ENCODE measurements at regions not wholly inside any gene's neighbourhood (a gene's known extent, or its start where the extent isn't known, plus 50 kb on each side); places are given as distances from the start of the nearest gene placed in this dataset.

- no peak for DNase-seq
These were observed 142.1 kb upstream of the PABPC4L start for GRCh38 chr4:134343656-134344055.

DNA sequence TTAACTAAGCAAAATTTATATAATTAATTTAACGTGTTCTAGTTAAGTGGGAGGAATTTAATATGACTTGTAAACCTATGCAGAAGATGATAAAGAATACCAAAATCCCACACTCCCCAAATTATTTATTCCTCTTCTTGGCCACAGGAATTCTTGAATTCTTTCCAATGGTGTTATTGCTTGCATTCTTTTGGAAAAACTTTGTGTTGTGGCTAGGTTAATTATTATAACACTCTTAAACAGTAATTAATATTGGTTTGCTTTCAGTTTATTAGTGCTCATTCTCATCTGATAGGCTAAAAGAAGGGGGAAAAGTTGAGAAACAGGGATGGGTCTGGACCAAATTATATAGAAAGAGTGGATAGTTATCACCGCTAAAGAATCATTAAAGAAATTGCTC, 141.5 kb upstream of the PABPC4L start:
- no peak for DNase-seq

- no peak for DNase-seq
These were observed 136.0 kb upstream of the PABPC4L start for GRCh38 chr4:134337574-134337973.

- DNase-seq = no peak
These were observed 127.2 kb upstream of the PABPC4L start for GRCh38 chr4:134328741-134329140.

- DNase-seq = no peak
These were observed 125.9 kb upstream of the PABPC4L start for GRCh38 chr4:134327274-134328122.

GRCh38 chr4:134326866-134327265, 125.3 kb upstream of the PABPC4L start:
- no peak for DNase-seq

DNA sequence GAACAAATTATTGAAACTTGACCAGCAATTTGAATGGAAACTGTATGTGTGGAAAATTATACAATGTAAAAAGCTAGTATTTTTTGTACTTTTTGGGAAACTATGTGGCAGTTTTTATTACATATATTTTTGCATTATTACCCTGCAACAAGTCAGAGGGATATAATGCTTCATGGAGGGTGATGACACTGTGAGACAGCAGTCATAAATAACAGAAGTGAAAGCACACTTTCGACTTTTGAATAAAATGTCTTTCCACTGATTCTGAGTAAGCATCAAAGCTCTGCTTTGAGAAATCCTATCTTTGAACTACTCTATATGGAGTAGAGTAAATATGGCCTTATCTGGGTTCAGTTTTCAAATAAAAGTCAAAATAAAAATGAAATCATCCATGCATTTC, 122.6 kb upstream of the PABPC4L start:
- DNase-seq = no peak

DNA sequence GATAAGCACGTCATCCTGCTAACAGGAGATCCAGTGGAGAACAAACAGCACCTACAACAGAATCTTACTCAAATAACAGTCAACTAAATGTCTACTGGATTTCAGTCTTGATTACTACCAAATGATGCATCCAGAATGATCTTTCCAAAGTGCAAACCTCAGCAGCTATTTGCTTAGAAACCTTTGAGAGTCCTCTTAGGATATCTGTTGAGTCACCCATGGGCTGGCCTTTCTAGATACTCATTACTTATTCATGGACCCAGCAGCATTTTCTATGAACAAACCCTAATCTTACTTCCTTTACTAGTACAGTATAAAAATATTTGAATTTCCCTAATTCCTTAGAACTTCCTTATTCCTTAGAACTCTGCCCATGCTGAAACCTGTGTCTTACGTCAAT, 118.5 kb upstream of the PABPC4L start:
- DNase-seq = no peak

DNA sequence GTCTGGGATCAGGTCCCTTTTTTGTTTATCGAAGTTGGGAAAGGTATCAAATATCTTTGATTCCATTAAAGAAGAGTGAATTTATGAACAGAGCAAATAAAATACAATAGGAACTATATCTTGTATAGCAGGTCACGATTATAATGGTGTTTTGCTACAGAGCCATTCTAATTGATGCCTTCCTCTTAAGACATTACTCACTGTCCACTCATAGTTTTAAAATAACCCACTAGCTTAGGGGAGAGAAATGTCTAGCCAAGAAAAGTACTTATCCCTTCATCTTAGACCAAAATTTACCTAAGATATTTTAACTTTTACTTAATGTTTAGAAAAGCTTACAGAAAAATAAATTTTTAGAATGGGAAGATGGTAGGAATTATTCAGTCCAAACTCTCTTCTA, 112.0 kb upstream of the PABPC4L start:
- DNase-seq = no peak

DNA sequence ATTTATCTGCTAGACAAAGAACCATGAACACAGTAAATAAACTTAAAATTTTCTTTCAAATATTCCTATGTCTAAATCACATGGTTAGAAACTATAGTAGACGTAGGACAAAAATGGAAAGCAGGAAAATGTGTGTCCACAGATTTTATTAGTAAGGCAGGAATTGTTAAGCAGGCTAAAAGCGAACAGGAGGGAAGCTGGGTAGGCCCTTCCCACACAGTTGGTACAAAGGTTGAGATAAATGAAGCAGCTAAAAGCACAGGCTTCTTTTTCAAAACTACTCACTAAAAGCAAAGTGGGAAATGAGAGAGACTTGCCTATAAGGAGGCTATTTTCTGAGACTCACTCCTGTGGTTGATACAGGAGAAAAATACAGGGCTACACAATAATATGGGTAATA, 108.1 kb upstream of the PABPC4L start:
- DNase-seq = no peak

DNA sequence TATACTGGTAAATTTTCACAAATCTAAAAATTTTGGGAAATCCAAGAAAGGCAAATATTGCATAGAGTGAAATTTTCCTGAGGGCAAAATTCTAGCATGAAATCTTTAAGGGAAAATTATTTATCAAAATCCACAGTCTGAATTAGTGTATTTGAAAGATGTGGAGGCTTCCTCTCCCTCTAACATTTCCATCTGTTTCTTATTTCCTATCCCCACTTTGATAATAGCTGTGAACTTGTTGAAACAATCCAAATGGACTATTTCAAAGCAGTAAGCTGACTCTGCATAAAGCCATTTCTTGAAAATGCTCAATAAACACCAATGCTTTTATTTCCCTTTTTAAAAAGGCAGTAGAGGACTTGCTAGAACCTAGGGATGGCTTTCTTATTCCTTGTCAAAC, 107.3 kb upstream of the PABPC4L start:
- no peak for DNase-seq

- no peak for DNase-seq
These were observed 96.7 kb upstream of the PABPC4L start for GRCh38 chr4:134298313-134298712.

DNA sequence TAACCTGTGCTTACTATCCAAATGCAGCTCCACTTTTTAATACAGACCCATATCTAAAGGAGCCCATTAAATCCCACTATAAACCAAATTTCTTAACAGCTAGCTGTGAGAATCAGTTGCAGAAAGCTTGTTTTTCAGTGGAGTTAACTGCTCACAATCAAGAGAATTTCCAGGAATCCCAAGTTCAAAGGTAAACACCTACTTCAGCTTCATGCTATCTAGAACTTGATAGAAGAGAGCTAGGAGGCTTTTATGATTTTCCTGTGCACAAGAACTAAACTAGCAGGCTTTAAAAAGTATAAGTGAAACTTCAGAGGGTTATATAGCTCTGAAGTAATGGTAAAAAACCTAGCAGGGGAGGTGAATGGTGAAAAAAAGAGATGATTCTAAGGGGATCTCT, 96.2 kb upstream of the PABPC4L start:
- DNase-seq = no peak

DNA sequence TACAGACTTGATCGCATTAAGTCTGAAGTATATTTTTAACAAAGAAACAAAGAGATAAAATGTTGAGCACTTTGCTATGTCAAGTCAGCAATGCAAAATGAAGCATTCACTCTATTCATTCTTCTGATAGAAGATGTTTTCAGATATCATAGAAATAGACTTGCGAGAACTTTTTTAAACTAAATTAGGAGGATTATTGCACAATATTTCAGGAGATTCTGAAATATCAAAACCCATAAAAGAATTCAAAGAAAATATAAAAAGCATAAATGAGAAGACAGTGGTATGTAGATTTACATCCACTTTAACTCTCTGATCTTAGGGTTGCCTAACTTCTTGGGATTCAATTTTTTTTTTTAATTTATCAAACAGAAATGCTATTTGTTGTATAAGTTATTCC, 81.1 kb upstream of the PABPC4L start:
- no peak for DNase-seq

GRCh38 chr4:134278675-134279074, 77.1 kb upstream of the PABPC4L start:
- no peak for DNase-seq

GRCh38 chr4:134276476-134276875, 74.9 kb upstream of the PABPC4L start:
- no peak for DNase-seq

DNA sequence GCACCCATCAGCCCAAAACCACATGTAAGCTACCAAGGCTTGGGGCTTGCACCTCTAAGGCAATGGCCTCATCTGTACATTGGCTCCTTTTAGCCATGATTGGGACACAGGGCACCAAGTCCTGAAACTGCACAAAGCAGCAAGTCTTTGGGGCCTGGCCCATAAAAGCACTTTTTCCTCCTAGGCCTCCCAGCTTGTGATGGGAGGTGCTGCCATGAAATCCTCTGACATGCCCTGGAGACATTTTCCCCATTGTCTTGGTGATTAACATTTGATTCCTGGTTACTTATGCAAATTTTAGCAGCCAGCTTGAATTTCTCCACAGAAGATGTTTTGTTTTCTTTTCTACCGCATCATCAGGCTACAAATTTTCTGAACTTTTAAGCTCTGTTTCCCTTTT, 58.5 kb upstream of the PABPC4L start:
- DNase-seq = no peak
